Activated naive CD8-positive, alpha-beta T cell (primary cell): ENCODE measurements at regions not wholly inside any gene's neighbourhood (a gene's known extent, or its start where the extent isn't known, plus 50 kb on each side); places are given as distances from the start of the nearest gene placed in this dataset.
A peak's percentile ranks its signal among the peaks of the same experiment; 100 is the strongest.
"Not testable (repeated sequence)": the region's sequence is repeated elsewhere in the genome, so short reads cannot be mapped to it uniquely, and the experiment has no call there.

Source experiments
- H3K27ac Mint-ChIP-seq: one replicate; pipeline ENCODE4 v1.8.0; 2021; ENCODE audit warnings: mixed read lengths
- H3K27me3 Mint-ChIP-seq: one replicate; pipeline ENCODE4 v1.8.0; 2021; ENCODE audit warnings: mixed read lengths
- H3K36me3 Mint-ChIP-seq: one replicate; pipeline ENCODE4 v1.8.0; 2021; ENCODE audit warnings: mixed read lengths
- H3K4me1 Mint-ChIP-seq: one replicate; pipeline ENCODE4 v1.8.0; 2021; ENCODE audit warnings: low read depth, mixed read lengths
- H3K4me3 Mint-ChIP-seq: one replicate; pipeline ENCODE4 v1.8.0; 2021; ENCODE audit warnings: mild to moderate bottlenecking, mixed read lengths
- H3K9me3 Mint-ChIP-seq: one replicate; pipeline ENCODE4 v1.8.0; 2021; ENCODE audit warnings: low read depth, mixed read lengths

- no peaks in the 10 kb centered on the region for H3K36me3 Mint-ChIP-seq
- no peak overlapping the region for H3K4me3 Mint-ChIP-seq
- peaks cover 39% of the 10 kb centered on the region for H3K4me1 Mint-ChIP-seq
- no peak overlapping the region for H3K27ac Mint-ChIP-seq
- no peaks in the 10 kb centered on the region for H3K9me3 Mint-ChIP-seq
- H3K27me3 Mint-ChIP-seq: peaks cover 18% of the 10 kb centered on the region
Measured at GRCh38 chr6:167703347-167703746, 123.4 kb upstream of the AFDN start.

- no peaks in the 10 kb centered on the region for H3K36me3 Mint-ChIP-seq
- H3K27me3 Mint-ChIP-seq: peaks cover 21% of the 10 kb centered on the region
- no peaks in the 10 kb centered on the region for H3K9me3 Mint-ChIP-seq
- no peak overlapping the region for H3K4me3 Mint-ChIP-seq
- peaks cover 41% of the 10 kb centered on the region for H3K4me1 Mint-ChIP-seq
- no peak overlapping the region for H3K27ac Mint-ChIP-seq
Measured at GRCh38 chr6:167703781-167704180, 122.9 kb upstream of the AFDN start.

- H3K4me1 Mint-ChIP-seq: peaks cover 40% of the 10 kb centered on the region
- no peaks in the 10 kb centered on the region for H3K36me3 Mint-ChIP-seq
- no peaks in the 10 kb centered on the region for H3K9me3 Mint-ChIP-seq
- no peak overlapping the region for H3K27ac Mint-ChIP-seq
- no peak overlapping the region for H3K4me3 Mint-ChIP-seq
- H3K27me3 Mint-ChIP-seq: peaks cover 27% of the 10 kb centered on the region
Measured at GRCh38 chr6:167704396-167704901, 122.3 kb upstream of the AFDN start.

- Mint-ChIP-seq H3K4me3 (no peak overlapping the region), H3K36me3 (no peaks in the 10 kb centered on the region), H3K9me3 (no peaks in the 10 kb centered on the region), H3K27me3 (peaks cover 31% of the 10 kb centered on the region), H3K4me1 (peaks cover 32% of the 10 kb centered on the region), H3K27ac (no peak overlapping the region)
Measured at GRCh38 chr6:167705211-167705750, 121.4 kb upstream of the AFDN start.

GRCh38 chr6:167706313-167707109 is 120.2 kb upstream of the AFDN start:
- no peaks in the 10 kb centered on the region for H3K9me3 Mint-ChIP-seq
- peaks cover 38% of the 10 kb centered on the region for H3K27me3 Mint-ChIP-seq
- H3K4me3 Mint-ChIP-seq: peak overlapping the region; percentile 63
- no peaks in the 10 kb centered on the region for H3K36me3 Mint-ChIP-seq
- H3K27ac Mint-ChIP-seq: peak overlapping the region; percentile 22
- H3K4me1 Mint-ChIP-seq: peaks cover 27% of the 10 kb centered on the region

GRCh38 chr6:167707686-167708500 is 118.8 kb upstream of the AFDN start:
- Mint-ChIP-seq H3K36me3 (no peaks in the 10 kb centered on the region), H3K4me1 (peaks cover 27% of the 10 kb centered on the region), H3K4me3 (no peak overlapping the region), H3K27ac (no peak overlapping the region), H3K9me3 (no peaks in the 10 kb centered on the region), H3K27me3 (peaks cover 42% of the 10 kb centered on the region)

- H3K27me3 Mint-ChIP-seq: peaks cover 46% of the 10 kb centered on the region
- no peak overlapping the region for H3K4me3 Mint-ChIP-seq
- peaks cover 27% of the 10 kb centered on the region for H3K4me1 Mint-ChIP-seq
- no peak overlapping the region for H3K27ac Mint-ChIP-seq
- H3K9me3 Mint-ChIP-seq: no peaks in the 10 kb centered on the region
- no peaks in the 10 kb centered on the region for H3K36me3 Mint-ChIP-seq
Measured at GRCh38 chr6:167708501-167709094, 118.1 kb upstream of the AFDN start.

GRCh38 chr6:167709196-167709595 is 117.5 kb upstream of the AFDN start:
- Mint-ChIP-seq H3K4me1 (peaks cover 27% of the 10 kb centered on the region), H3K36me3 (no peaks in the 10 kb centered on the region)

GRCh38 chr6:167709776-167710336 is 116.9 kb upstream of the AFDN start:
- Mint-ChIP-seq H3K27ac (peak overlapping the region; percentile 22), H3K4me1 (peaks cover 24% of the 10 kb centered on the region), H3K27me3 (peaks cover 54% of the 10 kb centered on the region)

More at GRCh38 chr6:167709196-167709595, 117.5 kb upstream of the AFDN start:
- Mint-ChIP-seq H3K4me3 (no peak overlapping the region), H3K27me3 (peaks cover 51% of the 10 kb centered on the region), H3K27ac (no peak overlapping the region), H3K9me3 (no peaks in the 10 kb centered on the region)

GRCh38 chr6:167710363-167710920 is 116.3 kb upstream of the AFDN start:
- H3K4me1 Mint-ChIP-seq: peaks cover 18% of the 10 kb centered on the region
- peaks cover 54% of the 10 kb centered on the region for H3K27me3 Mint-ChIP-seq
- H3K27ac Mint-ChIP-seq: no peak overlapping the region
- no peak overlapping the region for H3K4me3 Mint-ChIP-seq
- no peaks in the 10 kb centered on the region for H3K36me3 Mint-ChIP-seq
- no peaks in the 10 kb centered on the region for H3K9me3 Mint-ChIP-seq

More at GRCh38 chr6:167709776-167710336, 116.9 kb upstream of the AFDN start:
- not testable (repeated sequence) for H3K36me3 Mint-ChIP-seq, H3K9me3 Mint-ChIP-seq, H3K4me3 Mint-ChIP-seq

- Mint-ChIP-seq H3K27ac (no peak overlapping the region), H3K4me1 (peaks cover 10% of the 10 kb centered on the region), H3K27me3 (peaks cover 54% of the 10 kb centered on the region), H3K36me3 (no peaks in the 10 kb centered on the region), H3K9me3 (no peaks in the 10 kb centered on the region), H3K4me3 (no peak overlapping the region)
Measured at GRCh38 chr6:167711211-167711610, 115.5 kb upstream of the AFDN start.

- no peaks in the 10 kb centered on the region for H3K36me3 Mint-ChIP-seq
- peaks cover 7% of the 10 kb centered on the region for H3K4me1 Mint-ChIP-seq
- H3K9me3 Mint-ChIP-seq: no peaks in the 10 kb centered on the region
- no peak overlapping the region for H3K27ac Mint-ChIP-seq
- no peak overlapping the region for H3K4me3 Mint-ChIP-seq
- peaks cover 54% of the 10 kb centered on the region for H3K27me3 Mint-ChIP-seq
Measured at GRCh38 chr6:167711768-167712730, 114.7 kb upstream of the AFDN start.

GRCh38 chr6:167712731-167713475 is 113.8 kb upstream of the AFDN start:
- H3K4me3 Mint-ChIP-seq: no peak overlapping the region
- H3K9me3 Mint-ChIP-seq: no peaks in the 10 kb centered on the region
- H3K4me1 Mint-ChIP-seq: peaks cover 7% of the 10 kb centered on the region
- no peak overlapping the region for H3K27ac Mint-ChIP-seq
- no peaks in the 10 kb centered on the region for H3K36me3 Mint-ChIP-seq
- H3K27me3 Mint-ChIP-seq: peaks cover 48% of the 10 kb centered on the region
